ENCODE measurements at regions not wholly inside any gene's neighbourhood (a gene's known extent, or its start where the extent isn't known, plus 50 kb on each side); places are given as distances from the start of the nearest gene placed in this dataset.
"Not testable (repeated sequence)": the region's sequence is repeated elsewhere in the genome, so short reads cannot be mapped to it uniquely, and the experiment has no call there.

DNA sequence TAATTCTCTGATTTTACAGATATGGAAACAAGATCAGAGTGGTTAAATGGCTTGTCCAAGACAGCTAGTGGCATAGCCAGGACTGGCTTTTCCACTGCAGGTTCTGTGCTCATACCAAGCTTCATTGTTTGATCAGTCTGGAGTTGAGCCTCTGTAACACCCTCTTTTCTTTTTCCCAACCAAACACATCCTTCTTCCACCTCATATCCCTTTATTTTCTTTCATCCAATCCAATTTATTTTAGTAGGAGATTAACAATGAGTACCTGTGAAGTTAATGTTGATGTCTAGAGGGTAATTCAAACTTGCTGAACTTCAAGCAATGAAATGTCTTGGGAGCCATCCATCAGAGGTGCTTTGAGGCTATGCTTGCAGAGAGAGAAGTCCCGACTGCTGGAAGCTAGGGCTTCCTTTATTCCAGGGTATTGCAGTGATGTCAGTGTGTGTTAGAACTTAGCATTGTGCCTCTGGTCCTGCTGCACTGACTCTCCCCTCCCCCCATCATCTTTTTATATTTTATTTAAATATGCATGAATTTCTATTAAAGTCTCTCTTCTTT lies 452.1 kb upstream of the PDE3A start (continued):
- TF ChIP-seq RXRA (IDR thresholded peaks at IDR 0.05), result no peak
- TF ChIP-seq, protein P1, sequence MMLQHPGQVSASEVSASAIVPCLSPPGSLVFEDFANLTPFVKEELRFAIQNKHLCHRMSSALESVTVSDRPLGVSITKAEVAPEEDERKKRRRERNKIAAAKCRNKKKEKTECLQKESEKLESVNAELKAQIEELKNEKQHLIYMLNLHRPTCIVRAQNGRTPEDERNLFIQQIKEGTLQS (IDR thresholded peaks at IDR 0.05), result no peak
- no peak for TF ChIP-seq SP1 (IDR thresholded peaks at IDR 0.05)

DNA sequence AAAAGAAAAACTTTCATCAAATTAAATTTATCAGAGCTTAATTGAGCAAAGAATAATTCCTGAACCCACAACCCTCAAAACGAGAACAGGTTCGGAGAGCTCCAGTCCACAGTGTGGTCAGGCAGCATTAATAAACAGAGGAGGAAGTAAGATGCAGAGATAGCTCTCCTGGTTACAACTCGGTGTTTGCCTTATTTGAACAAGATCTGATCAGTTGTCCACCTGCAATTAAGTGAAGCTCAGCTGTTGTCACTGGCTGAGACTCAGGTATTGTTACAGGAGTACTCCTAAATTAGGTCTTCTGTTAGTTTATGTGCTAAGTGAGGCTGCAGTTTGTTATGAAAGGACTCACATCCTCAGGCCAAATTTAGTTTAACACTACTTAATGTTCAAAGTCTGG lies 451.4 kb upstream of the PDE3A start:
- Histone ChIP-seq H3K36me3 (ENCODE audit: control insufficient read depth in 4 of 4, insufficient read depth in 3 of 4, low read depth in 1 of 4, low read length in 3 of 4) (no peaks in the 10 kb centered on the region), H3K4me3 (ENCODE audit: low read depth in 1 of 3, low read length in 3 of 3) (no peak overlapping the region), H3K9ac (ENCODE audit: low read depth in 1 of 2, low read length in 2 of 2) (no peak overlapping the region), H3K9me3 (ENCODE audit: control insufficient read depth in 4 of 4, low read length in 3 of 4) (no peaks in the 10 kb centered on the region), H3K27me3 (ENCODE audit: control insufficient read depth in 4 of 4, insufficient read depth in 4 of 4, low read length in 3 of 4) (no peaks in the 10 kb centered on the region), H3K4me1 (ENCODE audit: control insufficient read depth in 4 of 4, insufficient read depth in 4 of 4, low read length in 3 of 4) (peaks cover 1 to 19% (median 16%) of the 10 kb centered on the region in 4 donors), H3K27ac (ENCODE audit: low read depth in 1 of 2, low read length in 2 of 2) (no peak overlapping the region)
- DNase-seq (ENCODE audit: low spot score), result no peak
- WGBS, result 69% methylated on average over 3 of the region's 3 CpGs
- no peak for TF ChIP-seq FOXA2 (IDR thresholded peaks at IDR 0.05)
- no peak for TF ChIP-seq HNF4A (conservative IDR thresholded peaks at IDR 0.05)
- TF ChIP-seq, protein P2, sequence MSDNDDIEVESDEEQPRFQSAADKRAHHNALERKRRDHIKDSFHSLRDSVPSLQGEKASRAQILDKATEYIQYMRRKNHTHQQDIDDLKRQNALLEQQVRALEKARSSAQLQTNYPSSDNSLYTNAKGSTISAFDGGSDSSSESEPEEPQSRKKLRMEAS (IDR thresholded peaks at IDR 0.05), result no peak
- no peak for TF ChIP-seq EGR1 (IDR thresholded peaks at IDR 0.05; ENCODE audit: low read depth in 2 of 2)
- no peak for TF ChIP-seq FOXA1 (IDR thresholded peaks at IDR 0.05)
- no peak for TF ChIP-seq TAF1 (conservative IDR thresholded peaks at IDR 0.05)
- TF ChIP-seq JUND (IDR thresholded peaks at IDR 0.05), result no peak
- TF ChIP-seq GABPA (IDR thresholded peaks at IDR 0.05 in 1 of 2, conservative IDR thresholded peaks at IDR 0.05 in 1 of 2), result no peak
- TF ChIP-seq HNF4G (IDR thresholded peaks at IDR 0.05), result no peak
- no peak for TF ChIP-seq RXRA (IDR thresholded peaks at IDR 0.05)
- TF ChIP-seq SP1 (IDR thresholded peaks at IDR 0.05), result no peak
- TF ChIP-seq, protein P3, sequence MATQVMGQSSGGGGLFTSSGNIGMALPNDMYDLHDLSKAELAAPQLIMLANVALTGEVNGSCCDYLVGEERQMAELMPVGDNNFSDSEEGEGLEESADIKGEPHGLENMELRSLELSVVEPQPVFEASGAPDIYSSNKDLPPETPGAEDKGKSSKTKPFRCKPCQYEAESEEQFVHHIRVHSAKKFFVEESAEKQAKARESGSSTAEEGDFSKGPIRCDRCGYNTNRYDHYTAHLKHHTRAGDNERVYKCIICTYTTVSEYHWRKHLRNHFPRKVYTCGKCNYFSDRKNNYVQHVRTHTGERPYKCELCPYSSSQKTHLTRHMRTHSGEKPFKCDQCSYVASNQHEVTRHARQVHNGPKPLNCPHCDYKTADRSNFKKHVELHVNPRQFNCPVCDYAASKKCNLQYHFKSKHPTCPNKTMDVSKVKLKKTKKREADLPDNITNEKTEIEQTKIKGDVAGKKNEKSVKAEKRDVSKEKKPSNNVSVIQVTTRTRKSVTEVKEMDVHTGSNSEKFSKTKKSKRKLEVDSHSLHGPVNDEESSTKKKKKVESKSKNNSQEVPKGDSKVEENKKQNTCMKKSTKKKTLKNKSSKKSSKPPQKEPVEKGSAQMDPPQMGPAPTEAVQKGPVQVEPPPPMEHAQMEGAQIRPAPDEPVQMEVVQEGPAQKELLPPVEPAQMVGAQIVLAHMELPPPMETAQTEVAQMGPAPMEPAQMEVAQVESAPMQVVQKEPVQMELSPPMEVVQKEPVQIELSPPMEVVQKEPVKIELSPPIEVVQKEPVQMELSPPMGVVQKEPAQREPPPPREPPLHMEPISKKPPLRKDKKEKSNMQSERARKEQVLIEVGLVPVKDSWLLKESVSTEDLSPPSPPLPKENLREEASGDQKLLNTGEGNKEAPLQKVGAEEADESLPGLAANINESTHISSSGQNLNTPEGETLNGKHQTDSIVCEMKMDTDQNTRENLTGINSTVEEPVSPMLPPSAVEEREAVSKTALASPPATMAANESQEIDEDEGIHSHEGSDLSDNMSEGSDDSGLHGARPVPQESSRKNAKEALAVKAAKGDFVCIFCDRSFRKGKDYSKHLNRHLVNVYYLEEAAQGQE (IDR thresholded peaks at IDR 0.05), result no peak
- TF ChIP-seq, protein P1 (IDR thresholded peaks at IDR 0.05), result no peak

DNA sequence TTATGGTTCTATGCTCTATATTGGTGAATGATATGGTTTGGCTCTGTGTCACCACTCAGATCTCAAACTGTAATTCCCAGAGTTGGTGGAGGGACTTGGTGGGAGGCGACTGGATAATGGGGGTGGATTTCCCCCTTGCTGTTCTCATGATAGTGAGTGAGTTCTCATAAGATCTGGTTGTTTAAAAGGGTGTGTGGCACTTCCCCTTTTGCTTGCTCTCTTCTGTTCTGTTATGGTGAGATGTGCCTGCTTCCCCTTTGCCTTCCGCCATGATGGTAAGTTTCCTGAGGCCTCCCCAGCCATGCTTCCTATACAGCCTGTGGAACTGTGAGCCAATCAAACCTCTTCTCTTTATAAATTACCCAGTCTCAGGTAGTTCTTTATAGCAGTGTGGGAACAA lies 446.6 kb upstream of the PDE3A start:
- not testable (repeated sequence) for H3K36me3 ChIP-seq (ENCODE audit: control insufficient read depth in 4 of 4, insufficient read depth in 3 of 4, low read depth in 1 of 4, low read length in 3 of 4); H3K9me3 ChIP-seq (ENCODE audit: control insufficient read depth in 4 of 4, low read length in 3 of 4); DNase-seq (ENCODE audit: low spot score); H3K27ac ChIP-seq (ENCODE audit: low read depth in 1 of 2, low read length in 2 of 2); H3K9ac ChIP-seq (ENCODE audit: low read depth in 1 of 2, low read length in 2 of 2); H3K4me1 ChIP-seq (ENCODE audit: control insufficient read depth in 4 of 4, insufficient read depth in 4 of 4, low read length in 3 of 4); H3K4me3 ChIP-seq (ENCODE audit: low read depth in 1 of 3, low read length in 3 of 3); H3K27me3 ChIP-seq (ENCODE audit: control insufficient read depth in 4 of 4, insufficient read depth in 4 of 4, low read length in 3 of 4)
- 90% methylated on average over 2 of the region's 2 CpGs for WGBS
